NB4 (cell line): ENCODE measurements at regions not wholly inside any gene's neighbourhood (a gene's known extent, or its start where the extent isn't known, plus 50 kb on each side); places are given as distances from the start of the nearest gene placed in this dataset.

Source experiments
- MYC ChIP-seq: IDR thresholded peaks from 2 replicates; pipeline ENCODE4 v1.6.1; 2011; ENCODE audit warnings: low read depth, low read length
- TF ChIP-seq, protein P1 (sequence below): IDR thresholded peaks from one replicate; pipeline ENCODE4 v1.5.1; 2012; ENCODE audit warnings: low read depth, low read length

DNA sequence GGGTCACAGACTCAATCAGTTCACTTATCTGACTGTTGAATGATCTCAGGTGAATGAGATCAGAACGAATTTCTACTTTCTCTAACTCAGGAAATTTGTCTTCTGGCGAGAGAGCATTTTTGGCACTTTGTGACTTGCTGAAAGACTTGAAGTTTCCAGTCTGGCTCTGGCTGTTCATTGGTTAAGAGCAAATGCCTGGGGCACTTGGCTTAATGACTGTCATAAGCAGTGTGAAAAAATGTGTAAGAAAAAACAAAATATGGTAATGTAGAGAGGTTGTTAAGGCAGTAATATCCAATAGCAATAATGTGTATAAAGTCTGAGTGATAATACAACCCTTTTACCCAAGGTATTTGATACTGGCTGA is 71.3 kb upstream of the PGRMC2 start:
- TF ChIP-seq, protein P1, sequence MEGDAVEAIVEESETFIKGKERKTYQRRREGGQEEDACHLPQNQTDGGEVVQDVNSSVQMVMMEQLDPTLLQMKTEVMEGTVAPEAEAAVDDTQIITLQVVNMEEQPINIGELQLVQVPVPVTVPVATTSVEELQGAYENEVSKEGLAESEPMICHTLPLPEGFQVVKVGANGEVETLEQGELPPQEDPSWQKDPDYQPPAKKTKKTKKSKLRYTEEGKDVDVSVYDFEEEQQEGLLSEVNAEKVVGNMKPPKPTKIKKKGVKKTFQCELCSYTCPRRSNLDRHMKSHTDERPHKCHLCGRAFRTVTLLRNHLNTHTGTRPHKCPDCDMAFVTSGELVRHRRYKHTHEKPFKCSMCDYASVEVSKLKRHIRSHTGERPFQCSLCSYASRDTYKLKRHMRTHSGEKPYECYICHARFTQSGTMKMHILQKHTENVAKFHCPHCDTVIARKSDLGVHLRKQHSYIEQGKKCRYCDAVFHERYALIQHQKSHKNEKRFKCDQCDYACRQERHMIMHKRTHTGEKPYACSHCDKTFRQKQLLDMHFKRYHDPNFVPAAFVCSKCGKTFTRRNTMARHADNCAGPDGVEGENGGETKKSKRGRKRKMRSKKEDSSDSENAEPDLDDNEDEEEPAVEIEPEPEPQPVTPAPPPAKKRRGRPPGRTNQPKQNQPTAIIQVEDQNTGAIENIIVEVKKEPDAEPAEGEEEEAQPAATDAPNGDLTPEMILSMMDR: no peak
- no peak for TF ChIP-seq MYC
